Sigmoid colon (tissue), 6 donors: ENCODE measurements at regions not wholly inside any gene's neighbourhood (a gene's known extent, or its start where the extent isn't known, plus 50 kb on each side); places are given as distances from the start of the nearest gene placed in this dataset.
"Not testable (repeated sequence)": the region's sequence is repeated elsewhere in the genome, so short reads cannot be mapped to it uniquely, and the experiment has no call there.

Experiments used
- DNase-seq: peaks from one replicate; pipeline ENCODE4 v3.0.0-alpha.2; 2019
- H3K27ac ChIP-seq, 4 donors: fragments of 200-600 bp; sonication (generic); one replicate each; pipeline ENCODE4 v1.5.1; 2016 to 2019; ENCODE audit warnings: mild to moderate bottlenecking in 1 of 4
- H3K27me3 ChIP-seq, 3 donors: fragments of 200-600 bp; sonication (generic); one replicate each; pipeline ENCODE4 v1.5.1; 2019; ENCODE audit warnings: mild to moderate bottlenecking in 1 of 3
- H3K36me3 ChIP-seq, 4 donors: fragments of 200-600 bp; sonication (generic); one replicate each; pipeline ENCODE4 v1.5.1; 2016 to 2019
- H3K4me1 ChIP-seq, 4 donors: fragments of 200-600 bp; sonication (generic); one replicate each; pipeline ENCODE4 v1.5.1; 2017 to 2019
- H3K4me3 ChIP-seq, 4 donors: fragments of 200-600 bp; sonication (generic); one replicate each; pipeline ENCODE4 v1.5.1; 2017 to 2019; ENCODE audit warnings: mild to moderate bottlenecking in 2 of 4, moderate library complexity in 1 of 4
- H3K9me3 ChIP-seq, 4 donors: fragments of 200-600 bp in 3 of 4; sonication (generic) in 3 of 4; one replicate each; pipeline versions ENCODE4 v1.5.1 to v1.6.1; 2013 to 2019
- EP300 ChIP-seq, 4 donors: sonication (generic); formaldehyde crosslinking; IDR thresholded peaks; one replicate each; pipeline ENCODE4 v1.6.1; 2017; ENCODE audit warnings: antibody characterized with exemption in 4 of 4
- POLR2A ChIP-seq, 2 donors: fragments of 450-650 bp; IDR thresholded peaks; one replicate each; pipeline ENCODE4 v1.6.1; 2016; ENCODE audit warnings: antibody characterized with exemption in 2 of 2, mild to moderate bottlenecking in 2 of 2, moderate library complexity in 2 of 2
- POLR2AphosphoS5 ChIP-seq, 4 donors: sonication (generic); formaldehyde crosslinking; IDR thresholded peaks; one replicate each; pipeline ENCODE4 v1.6.1; 2017; ENCODE audit warnings: antibody characterized with exemption in 4 of 4
- WGBS, 2 donors: extraction: QIAGEN DNeasy Blood & Tissue Kit; methylation state at CpG; one replicate each; pipeline ENCODE4 v1.1.7; 2013; 5-methylcytosine and 5-hydroxymethylcytosine counted together
- intact Hi-C: fragments of 100-400 bp; cut with DNase I; formaldehyde crosslinking; loops from one replicate; pipeline ENCODE4 v1.15.1; 2023
- TF ChIP-seq, protein P1 (sequence below), 4 experiments: fragments of 450-650 bp in 3 of 4; fragments of 200-600 bp in 1 of 4; IDR thresholded peaks; one replicate each; pipeline ENCODE4 v1.5.1; 2016 to 2019; ENCODE audit warnings: antibody characterized with exemption in 4 of 4, mild to moderate bottlenecking in 3 of 4, moderate library complexity in 2 of 4
- donor health status: healthy with polysubstance abuse.
- donor health status: healthy.

GRCh38 chr22:10710923-10711322 lies 4817.1 kb upstream of the OR11H1 start:
- 53 to 57% methylated on average over 4 of the region's 4 CpGs for WGBS, 2 donors

GRCh38 chr22:10722804-10723203 lies 4805.2 kb upstream of the OR11H1 start:
- H3K36me3 ChIP-seq, H3K4me1 ChIP-seq, DNase-seq, intact Hi-C loops, H3K4me3 ChIP-seq, H3K27ac ChIP-seq, H3K27me3 ChIP-seq: not testable (repeated sequence)
- WGBS, 2 donors = 65 to 68% methylated on average over 9 of the region's 9 CpGs
- H3K9me3 ChIP-seq = peaks cover 4 to 74% (median 9%) of the 10 kb centered on the region in 4 donors

More at GRCh38 chr22:10710923-10711322, 4817.1 kb upstream of the OR11H1 start:
- peaks cover 0 to 23% (median 0%) of the 10 kb centered on the region in 4 donors for H3K9me3 ChIP-seq
- H3K4me3 ChIP-seq, H3K27ac ChIP-seq, H3K27me3 ChIP-seq, intact Hi-C loops, H3K36me3 ChIP-seq, DNase-seq, H3K4me1 ChIP-seq: not testable (repeated sequence)

GRCh38 chr22:10723966-10724365 lies 4804.0 kb upstream of the OR11H1 start:
- H3K36me3 ChIP-seq, H3K4me1 ChIP-seq, H3K27me3 ChIP-seq, H3K4me3 ChIP-seq, intact Hi-C loops, H3K27ac ChIP-seq, DNase-seq: not testable (repeated sequence)
- 60 to 71% methylated on average over 8 of the region's 8 CpGs for WGBS, 2 donors
- H3K9me3 ChIP-seq = peaks cover 4 to 77% (median 11%) of the 10 kb centered on the region in 4 donors

GRCh38 chr22:10727393-10727792 lies 4800.6 kb upstream of the OR11H1 start:
- intact Hi-C loops = no loop called here
- Histone ChIP-seq H3K4me3 (no peak overlapping the region), H3K9me3 (peaks cover 0 to 67% (median 12%) of the 10 kb centered on the region in 4 donors), H3K27me3 (no peaks in the 10 kb centered on the region), H3K4me1 (no peaks in the 10 kb centered on the region), H3K36me3 (no peaks in the 10 kb centered on the region), H3K27ac (no peak overlapping the region)
- TF ChIP-seq POLR2A (IDR thresholded peaks at IDR 0.05) (no peak), POLR2AphosphoS5 (IDR thresholded peaks at IDR 0.05) (no peak), EP300 (IDR thresholded peaks at IDR 0.05) (no peak)
- TF ChIP-seq, protein P1, sequence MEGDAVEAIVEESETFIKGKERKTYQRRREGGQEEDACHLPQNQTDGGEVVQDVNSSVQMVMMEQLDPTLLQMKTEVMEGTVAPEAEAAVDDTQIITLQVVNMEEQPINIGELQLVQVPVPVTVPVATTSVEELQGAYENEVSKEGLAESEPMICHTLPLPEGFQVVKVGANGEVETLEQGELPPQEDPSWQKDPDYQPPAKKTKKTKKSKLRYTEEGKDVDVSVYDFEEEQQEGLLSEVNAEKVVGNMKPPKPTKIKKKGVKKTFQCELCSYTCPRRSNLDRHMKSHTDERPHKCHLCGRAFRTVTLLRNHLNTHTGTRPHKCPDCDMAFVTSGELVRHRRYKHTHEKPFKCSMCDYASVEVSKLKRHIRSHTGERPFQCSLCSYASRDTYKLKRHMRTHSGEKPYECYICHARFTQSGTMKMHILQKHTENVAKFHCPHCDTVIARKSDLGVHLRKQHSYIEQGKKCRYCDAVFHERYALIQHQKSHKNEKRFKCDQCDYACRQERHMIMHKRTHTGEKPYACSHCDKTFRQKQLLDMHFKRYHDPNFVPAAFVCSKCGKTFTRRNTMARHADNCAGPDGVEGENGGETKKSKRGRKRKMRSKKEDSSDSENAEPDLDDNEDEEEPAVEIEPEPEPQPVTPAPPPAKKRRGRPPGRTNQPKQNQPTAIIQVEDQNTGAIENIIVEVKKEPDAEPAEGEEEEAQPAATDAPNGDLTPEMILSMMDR (IDR thresholded peaks at IDR 0.05) = no peak
- no peak for DNase-seq
- WGBS, 2 donors = 68 to 75% methylated on average over 10 of the region's 10 CpGs

DNA sequence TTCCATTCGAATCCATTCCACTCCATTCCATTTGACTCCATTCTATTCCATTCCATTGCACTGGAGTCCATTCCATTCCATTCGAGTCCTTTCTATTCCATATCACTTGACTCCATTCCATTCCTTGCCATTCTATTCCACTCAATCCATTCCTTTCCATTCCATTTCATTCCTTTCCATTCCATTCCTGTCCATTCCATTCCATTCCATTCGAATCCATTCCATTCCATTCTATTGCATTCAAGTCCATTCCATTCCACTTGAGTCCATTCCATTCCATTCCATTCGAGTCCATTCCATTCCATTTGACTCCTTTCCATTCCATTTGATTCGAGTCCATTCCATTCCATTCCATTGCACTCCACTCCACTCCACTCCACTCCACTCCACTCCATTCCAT lies 4798.0 kb upstream of the OR11H1 start:
- DNase-seq, H3K27ac ChIP-seq, H3K36me3 ChIP-seq, H3K27me3 ChIP-seq, H3K4me3 ChIP-seq, intact Hi-C loops, H3K4me1 ChIP-seq: not testable (repeated sequence)
- peaks cover 0 to 49% (median 12%) of the 10 kb centered on the region in 4 donors for H3K9me3 ChIP-seq
- WGBS, 2 donors = 53% methylated on average over 5 of the region's 5 CpGs

- WGBS, 2 donors = 79 to 80% methylated on average over 4 of the region's 4 CpGs
- DNase-seq, H3K4me3 ChIP-seq, H3K36me3 ChIP-seq, H3K27ac ChIP-seq, H3K27me3 ChIP-seq, intact Hi-C loops, H3K4me1 ChIP-seq: not testable (repeated sequence)
- peaks cover 0 to 45% (median 12%) of the 10 kb centered on the region in 4 donors for H3K9me3 ChIP-seq
These were observed 4797.3 kb upstream of the OR11H1 start for GRCh38 chr22:10730706-10731105.

DNA sequence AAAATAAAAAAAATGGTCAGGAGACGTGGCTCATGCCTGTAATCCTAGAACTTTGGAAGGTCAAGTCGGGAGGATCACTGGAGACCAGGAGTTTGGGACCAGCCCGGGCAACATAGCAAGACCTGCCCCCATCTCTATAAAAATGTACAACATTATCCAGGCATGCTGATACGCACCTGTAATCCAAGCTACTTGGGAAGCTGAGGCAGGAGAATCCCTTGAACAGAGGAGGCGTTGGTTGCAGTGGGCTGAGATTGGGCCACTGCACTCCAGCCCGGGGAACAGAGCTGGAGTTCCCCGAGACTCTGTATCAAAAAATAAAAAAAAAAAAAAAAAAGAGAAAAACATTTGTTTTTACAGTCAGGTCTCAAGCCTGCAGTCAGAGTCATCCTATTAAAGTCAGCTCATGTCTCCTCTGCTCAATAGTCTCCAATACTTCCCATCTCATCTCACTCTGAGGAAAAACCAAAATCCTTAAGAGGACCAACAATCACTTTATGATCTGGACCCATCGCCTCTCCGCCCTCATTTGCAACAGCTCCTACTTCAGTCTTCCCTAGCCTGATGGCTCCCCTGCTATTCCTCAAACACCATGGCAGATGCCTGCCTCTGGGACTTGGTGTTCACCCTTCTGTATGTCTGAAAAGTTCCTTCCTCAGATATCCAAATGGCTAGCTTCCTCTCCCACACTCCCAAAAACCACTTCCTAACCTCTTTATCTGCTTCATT lies 4796.6 kb upstream of the OR11H1 start:
- not testable (repeated sequence) for H3K27ac ChIP-seq
- 65 to 66% methylated on average over 9 of the region's 9 CpGs for WGBS, 2 donors
- H3K9me3 ChIP-seq = peaks cover 0 to 44% (median 12%) of the 10 kb centered on the region in 4 donors

DNA sequence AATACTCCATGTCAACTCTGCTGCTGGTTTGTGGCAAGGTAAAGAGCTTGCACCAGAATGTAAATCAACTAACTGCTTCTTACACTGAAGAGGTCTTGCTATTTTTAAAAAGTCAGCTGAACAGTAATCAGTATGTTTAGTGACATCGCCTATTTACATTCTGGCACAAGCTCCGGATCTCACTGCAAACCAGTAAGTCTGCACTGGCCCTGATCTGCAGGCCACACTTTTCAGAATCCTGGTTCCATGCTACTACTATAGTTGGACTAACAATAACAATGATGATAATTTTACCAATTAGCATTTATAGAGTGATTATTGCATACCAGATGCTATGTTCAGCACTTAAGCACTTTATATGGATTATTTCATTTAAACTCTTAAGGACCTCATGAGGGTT lies 4792.9 kb upstream of the OR11H1 start:
- DNase-seq, H3K27ac ChIP-seq, H3K36me3 ChIP-seq, H3K27me3 ChIP-seq, H3K4me3 ChIP-seq, H3K4me1 ChIP-seq, intact Hi-C loops: not testable (repeated sequence)
- WGBS, 2 donors = 63 to 71% methylated on average over 2 of the region's 2 CpGs
- H3K9me3 ChIP-seq = peaks cover 0 to 19% (median 0%) of the 10 kb centered on the region in 4 donors

More for the DNA sequence above, 4796.6 kb upstream of the OR11H1 start:
- H3K27me3 ChIP-seq, DNase-seq, intact Hi-C loops, H3K4me1 ChIP-seq, H3K36me3 ChIP-seq, H3K4me3 ChIP-seq: not testable (repeated sequence)

- H3K36me3 ChIP-seq, intact Hi-C loops, H3K4me1 ChIP-seq, H3K4me3 ChIP-seq, H3K27me3 ChIP-seq, H3K27ac ChIP-seq, DNase-seq: not testable (repeated sequence)
- WGBS, 2 donors = 78 to 89% methylated on average over 2 of the region's 2 CpGs
- peaks cover 0 to 15% (median 1%) of the 10 kb centered on the region in 4 donors for H3K9me3 ChIP-seq
These were observed 4791.1 kb upstream of the OR11H1 start for GRCh38 chr22:10736879-10737278.

GRCh38 chr22:10737931-10738330 lies 4790.1 kb upstream of the OR11H1 start:
- H3K36me3 ChIP-seq, H3K4me1 ChIP-seq, H3K27ac ChIP-seq, DNase-seq, H3K27me3 ChIP-seq, H3K4me3 ChIP-seq, intact Hi-C loops: not testable (repeated sequence)
- H3K9me3 ChIP-seq = peaks cover 0 to 20% (median 1%) of the 10 kb centered on the region in 4 donors
- WGBS, 2 donors = 79 to 81% methylated on average over 2 of the region's 2 CpGs
